HCT116 (cell line): ENCODE measurements at regions not wholly inside any gene's neighbourhood (a gene's known extent, or its start where the extent isn't known, plus 50 kb on each side); places are given as distances from the start of the nearest gene placed in this dataset.

Experiments used
- ATAC-seq: fragments of 200-7000 bp; cut with Tn5 transposase; 2 replicates; pipeline ENCODE4 v1.9.1; 2020; ENCODE audit warnings: mild to moderate bottlenecking, moderate library complexity
- BruUV-seq: library from RNA; stranded (reverse); fragments of 400-500 nt; replicated peaks from 2 replicates; lab custom pipeline; 2021; lab: Mats Ljungman, UMichigan
- CTCF ChIA-PET: fragments of 300-600 bp; sonication (Branson Sonifier 250); formaldehyde crosslinking; loops from one replicate; lab custom pipeline; 2021; ENCODE audit warnings: antibody characterized with exemption; lab: Charles Lee
- POLR2A ChIA-PET: fragments of 300-600, 350-600 bp; sonication (Branson Sonifier 250); formaldehyde crosslinking; loops from one replicate; lab custom pipeline; 2021; ENCODE audit warnings: antibody characterized with exemption; lab: Charles Lee
- RAD21 ChIA-PET, 2 experiments: fragments of 300-600 bp; sonication (Branson Sonifier 250); formaldehyde crosslinking; loops; one replicate each; lab custom pipeline; 2023; ENCODE audit warnings: low total read pairs in 2 of 2; ENCODE audit not compliant: uncharacterized antibody in 2 of 2, unreplicated experiment in 2 of 2, low non-redundant PET in 1 of 2; lab: Charles Lee
- DNase-seq: peaks from one replicate; pipeline ENCODE4 v3.0.0-alpha.2; 2010; ENCODE audit warnings: low read depth, low spot score
- H2AFZ ChIP-seq: fragments of 200-600 bp; shearing (Covaris generic), sonication (generic); 2 replicates; pipeline ENCODE4 v1.6.1; 2017; ENCODE audit warnings: low read depth, mixed run types, mixed read lengths, antibody characterized with exemption, low read length; ENCODE audit not compliant: poor library complexity, severe bottlenecking
- H3K27ac ChIP-seq: 2 replicates; pipeline ENCODE4 v1.5.1; 2012; ENCODE audit warnings: low read depth, low read length
- H3K27me3 ChIP-seq: fragments of 200-600 bp; sonication (generic); 2 replicates; pipeline ENCODE4 v1.6.1; 2016; ENCODE audit warnings: mixed run types, low read length, mixed read lengths; ENCODE audit not compliant: insufficient read depth
- H3K36me3 ChIP-seq, 2 experiments: fragments of 200-500 bp in 1 of 2; fragments of 200-600 bp in 1 of 2; sonication (Bioruptor generic) in 1 of 2; sonication (generic) in 1 of 2; 2 replicates each; pipeline versions ENCODE4 v1.5.1 to v1.6.1; 2014 to 2016; ENCODE audit warnings: low read length in 2 of 2, inconsistent platforms in 1 of 2, mixed read lengths in 1 of 2, mixed run types in 1 of 2; ENCODE audit not compliant: insufficient read depth in 2 of 2, control insufficient read depth in 1 of 2
- H3K4me1 ChIP-seq, 2 experiments: fragments of 200-600 bp in 1 of 2; sonication (generic) in 1 of 2; 2 replicates each; pipeline versions ENCODE4 v1.5.1 to v1.6.1; 2012 to 2017; ENCODE audit warnings: low read length in 2 of 2, inconsistent platforms in 1 of 2, mild to moderate bottlenecking in 1 of 2, mixed read lengths in 1 of 2, mixed run types in 1 of 2, moderate library complexity in 1 of 2; ENCODE audit not compliant: insufficient read depth in 2 of 2, control insufficient read depth in 1 of 2
- H3K4me2 ChIP-seq: fragments of 200-600 bp; sonication (generic); 2 replicates; pipeline ENCODE4 v1.6.1; 2017; ENCODE audit warnings: mixed run types, low read length, mixed read lengths
- H3K4me3 ChIP-seq, 2 experiments: fragments of 200-600 bp in 1 of 2; sonication (generic) in 1 of 2; replicated peaks in 1 of 2; 2 replicates each; pipeline ENCODE4 v1.5.1; 2011 to 2016; ENCODE audit warnings: low read length in 2 of 2, control low read depth in 1 of 2, low read depth in 1 of 2, mild to moderate bottlenecking in 1 of 2, mixed read lengths in 1 of 2, mixed run types in 1 of 2
- H3K79me2 ChIP-seq: fragments of 200-600 bp; sonication (generic); 2 replicates; pipeline ENCODE4 v1.6.1; 2017; ENCODE audit warnings: mild to moderate bottlenecking, mixed run types, low read length, moderate library complexity, mixed read lengths; ENCODE audit not compliant: insufficient read depth
- H3K9ac ChIP-seq: fragments of 200-600 bp; sonication (generic); 2 replicates; pipeline ENCODE4 v1.6.1; 2016; ENCODE audit warnings: low read length, mixed read lengths
- H3K9me2 ChIP-seq: fragments of 200-600 bp; sonication (generic), shearing (Covaris generic); 2 replicates; pipeline ENCODE4 v1.6.1; 2017; ENCODE audit warnings: mixed run types, mild to moderate bottlenecking, moderate library complexity; ENCODE audit not compliant: insufficient read depth
- H3K9me3 ChIP-seq, 2 experiments: fragments of 200-500 bp in 1 of 2; fragments of 200-600 bp in 1 of 2; sonication (Bioruptor generic) in 1 of 2; sonication (generic) in 1 of 2; 2 replicates each; pipeline ENCODE4 v1.6.1; 2014 to 2017; ENCODE audit warnings: low read length in 2 of 2, mixed read lengths in 2 of 2, inconsistent platforms in 1 of 2, low read depth in 1 of 2, mild to moderate bottlenecking in 1 of 2, mixed run types in 1 of 2, moderate library complexity in 1 of 2; ENCODE audit not compliant: control insufficient read depth in 1 of 2, insufficient read depth in 1 of 2
- H4K20me1 ChIP-seq: fragments of 200-600 bp; sonication (generic), shearing (Covaris generic); 2 replicates; pipeline ENCODE4 v1.6.1; 2017; ENCODE audit warnings: mixed run types, mild to moderate bottlenecking, moderate library complexity; ENCODE audit not compliant: insufficient read depth
- ATF3 ChIP-seq: IDR thresholded peaks from 2 replicates; pipeline ENCODE4 v1.6.1; 2012
- CBX3 ChIP-seq: IDR thresholded peaks from 2 replicates; pipeline ENCODE4 v1.6.1; 2012; ENCODE audit warnings: low read depth
- CTCF ChIP-seq, 3 experiments: fragments of 200-600 bp in 1 of 3; sonication (generic) in 1 of 3; IDR thresholded peaks in 2 of 3; conservative IDR thresholded peaks in 1 of 3; 2 replicates each; pipeline ENCODE4 v1.5.1; 2012 to 2017; ENCODE audit warnings: low read depth in 2 of 3, low read length in 2 of 3, antibody characterized with exemption in 1 of 3, borderline replicate concordance in 1 of 3, control low read depth in 1 of 3, mild to moderate bottlenecking in 1 of 3, mixed read lengths in 1 of 3, mixed run types in 1 of 3, moderate library complexity in 1 of 3; ENCODE audit not compliant: insufficient read depth in 1 of 3
- ELF1 ChIP-seq: IDR thresholded peaks from 2 replicates; pipeline ENCODE4 v1.6.1; 2012; ENCODE audit warnings: low read depth, borderline replicate concordance
- FOSL1 ChIP-seq: IDR thresholded peaks from 2 replicates; pipeline ENCODE4 v1.6.1; 2012; ENCODE audit warnings: low read depth
- JUND ChIP-seq: IDR thresholded peaks from 2 replicates; pipeline ENCODE4 v1.6.1; 2012
- POLR2A ChIP-seq: IDR thresholded peaks from 2 replicates; pipeline ENCODE4 v1.7.0; 2011; ENCODE audit warnings: borderline replicate concordance; ENCODE audit not compliant: insufficient read depth, insufficient read length; ENCODE audit errors: extremely low read depth
- RAD21 ChIP-seq: IDR thresholded peaks from 2 replicates; pipeline ENCODE4 v1.6.1; 2012; ENCODE audit warnings: low read depth, mild to moderate bottlenecking
- REST ChIP-seq: IDR thresholded peaks from 2 replicates; pipeline ENCODE4 v1.6.1; 2012; ENCODE audit warnings: low read depth
- SIN3A ChIP-seq: IDR thresholded peaks from 2 replicates; pipeline ENCODE4 v1.6.1; 2012; ENCODE audit warnings: low read depth
- SP1 ChIP-seq: IDR thresholded peaks from 2 replicates; pipeline ENCODE4 v1.6.1; 2012; ENCODE audit warnings: low read depth
- ZNF274 ChIP-seq: fragments of 200-500 bp; sonication (Bioruptor generic); IDR thresholded peaks from 2 replicates; pipeline ENCODE4 v1.6.1; 2014; ENCODE audit warnings: mild to moderate bottlenecking, low read depth, low read length, inconsistent platforms
- intact Hi-C: fragments of 100-400 bp; cut with micrococcal nuclease; formaldehyde crosslinking; loops from 2 replicates; pipeline ENCODE4 v1.10.0; 2022

GRCh38 chr1:170321113-170321512, 175.4 kb downstream of the NTMT2 start:
- no peaks in the 10 kb centered on the region for H4K20me1 ChIP-seq

GRCh38 chr1:170326186-170326585, 180.4 kb downstream of the NTMT2 start:
- DNase-seq (no peak), ATAC-seq (no peak)
- intact Hi-C loops, result no loop called here
- H3K4me1 ChIP-seq, result no peaks in the 10 kb centered on the region
- H3K36me3 ChIP-seq, result no peaks in the 10 kb centered on the region
- CTCF ChIA-PET, result no interaction called here
- no peak overlapping the region for H3K4me3 ChIP-seq
- H3K79me2 ChIP-seq, result no peaks in the 10 kb centered on the region
- H3K27me3 ChIP-seq, result no peaks in the 10 kb centered on the region
- RAD21 ChIA-PET, result no interaction called here
- H3K4me2 ChIP-seq, result no peak overlapping the region
- POLR2A ChIA-PET, result no interaction called here
- no TSS peak for BruUV-seq
- H3K27ac ChIP-seq, result no peak overlapping the region
- H2AFZ ChIP-seq, result no peak overlapping the region
- H3K9ac ChIP-seq, result no peak overlapping the region
- no peaks in the 10 kb centered on the region for H3K9me2 ChIP-seq
- H3K9me3 ChIP-seq, result no peaks in the 10 kb centered on the region
- no peaks in the 10 kb centered on the region for H4K20me1 ChIP-seq
- TF ChIP-seq ATF3 (no peak), JUND (no peak), FOSL1 (no peak), SP1 (no peak), POLR2A (no peak), REST (no peak), ZNF274 (no peak), RAD21 (no peak)

More at GRCh38 chr1:170321113-170321512, 175.4 kb downstream of the NTMT2 start:
- Histone ChIP-seq H3K4me1 (no peaks in the 10 kb centered on the region), H3K9ac (no peak overlapping the region), H3K9me2 (no peaks in the 10 kb centered on the region), H3K27ac (no peak overlapping the region), H3K36me3 (no peaks in the 10 kb centered on the region), H3K27me3 (no peaks in the 10 kb centered on the region), H2AFZ (no peak overlapping the region), H3K79me2 (no peaks in the 10 kb centered on the region), H3K4me3 (no peak overlapping the region), H3K4me2 (no peak overlapping the region), H3K9me3 (no peaks in the 10 kb centered on the region)
- CTCF ChIA-PET, result no interaction called here
- RAD21 ChIA-PET, result no interaction called here
- TF ChIP-seq JUND (no peak), CBX3 (no peak), SIN3A (no peak), ELF1 (no peak), CTCF (IDR thresholded peaks at IDR 0.05 in 2 of 3, conservative IDR thresholded peaks at IDR 0.05 in 1 of 3; ENCODE audit: borderline replicate concordance in 1 of 3, insufficient read depth in 1 of 3, low read depth in 2 of 3, low read length in 2 of 3) (no peak), FOSL1 (no peak)
- TF ChIP-seq, all 23 proteins: peak for 0
- POLR2A ChIA-PET, result no interaction called here
- ATAC-seq (no peak), DNase-seq (no peak)
- no TSS peak for BruUV-seq
- intact Hi-C loops, result no loop called here
